Peyer's patch (tissue), 4 donors: ENCODE measurements at regions not wholly inside any gene's neighbourhood (a gene's known extent, or its start where the extent isn't known, plus 50 kb on each side); places are given as distances from the start of the nearest gene placed in this dataset.

Source experiments
- DNase-seq, 3 donors: peaks; one replicate each; pipeline ENCODE4 v3.0.0-alpha.2; 2017 to 2019
- H3K27ac ChIP-seq, 4 donors: fragments of 200-600 bp; sonication (generic); one replicate each; pipeline ENCODE4 v1.5.1; 2016 to 2019
- H3K27me3 ChIP-seq, 2 donors: fragments of 200-600 bp; sonication (generic); one replicate each; pipeline ENCODE4 v1.5.1; 2019
- H3K36me3 ChIP-seq, 3 donors: fragments of 200-600 bp; sonication (generic); one replicate each; pipeline ENCODE4 v1.5.1; 2016 to 2019
- H3K4me1 ChIP-seq, 4 donors: fragments of 200-600 bp; sonication (generic); one replicate each; pipeline ENCODE4 v1.5.1; 2016 to 2019
- H3K4me3 ChIP-seq, 4 donors: fragments of 200-600 bp; sonication (generic); 1 replicate in 3 of 4; 2 replicates in 1 of 4; pipeline ENCODE4 v1.5.1; 2016 to 2019; ENCODE audit warnings: mild to moderate bottlenecking in 1 of 4
- H3K9me3 ChIP-seq, 4 donors: fragments of 200-600 bp; sonication (generic); one replicate each; pipeline ENCODE4 v1.5.1; 2016 to 2019; ENCODE audit warnings: mild to moderate bottlenecking in 1 of 4
- CTCF ChIP-seq, 6 experiments: fragments of 450-650 bp in 4 of 6; fragments of 200-600 bp in 2 of 6; sonication (generic) in 1 of 6; IDR thresholded peaks; one replicate each; pipeline ENCODE4 v1.5.1; 2017 to 2019; ENCODE audit warnings: antibody characterized with exemption in 6 of 6, mild to moderate bottlenecking in 3 of 6, moderate library complexity in 1 of 6
- POLR2A ChIP-seq, 2 donors: fragments of 450-650 bp; IDR thresholded peaks; one replicate each; pipeline ENCODE4 v1.5.1; 2017; ENCODE audit warnings: antibody characterized with exemption in 2 of 2, mild to moderate bottlenecking in 2 of 2, moderate library complexity in 2 of 2

DNA sequence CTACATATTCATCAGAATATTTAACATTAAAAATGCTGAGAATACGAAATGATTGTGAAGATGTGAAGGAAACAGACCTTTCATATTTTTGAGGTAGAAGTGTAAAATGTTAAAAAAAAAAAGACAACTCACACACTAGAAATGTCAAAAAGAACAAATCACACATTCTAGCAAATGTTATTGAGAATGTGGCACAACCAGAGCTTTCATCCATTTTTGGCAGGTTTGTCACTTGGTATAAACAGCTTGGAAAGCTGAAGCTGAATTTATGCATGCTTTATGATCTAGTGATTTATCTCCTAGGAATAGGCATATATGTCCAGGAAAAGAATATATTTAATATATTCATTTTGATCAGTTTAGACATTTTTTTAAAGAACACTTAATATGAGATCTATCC, 784.9 kb upstream of the GHITM start:
- H3K27ac ChIP-seq: no peak overlapping the region
- H3K27me3 ChIP-seq: no peaks in the 10 kb centered on the region
- no peaks in the 10 kb centered on the region for H3K36me3 ChIP-seq
- peaks cover 0 to 5% (median 0%) of the 10 kb centered on the region in 4 donors for H3K9me3 ChIP-seq
- no peak overlapping the region for H3K4me3 ChIP-seq
- TF ChIP-seq CTCF (IDR thresholded peaks at IDR 0.05): no peak
- no peaks in the 10 kb centered on the region for H3K4me1 ChIP-seq
- DNase-seq: no peak

DNA sequence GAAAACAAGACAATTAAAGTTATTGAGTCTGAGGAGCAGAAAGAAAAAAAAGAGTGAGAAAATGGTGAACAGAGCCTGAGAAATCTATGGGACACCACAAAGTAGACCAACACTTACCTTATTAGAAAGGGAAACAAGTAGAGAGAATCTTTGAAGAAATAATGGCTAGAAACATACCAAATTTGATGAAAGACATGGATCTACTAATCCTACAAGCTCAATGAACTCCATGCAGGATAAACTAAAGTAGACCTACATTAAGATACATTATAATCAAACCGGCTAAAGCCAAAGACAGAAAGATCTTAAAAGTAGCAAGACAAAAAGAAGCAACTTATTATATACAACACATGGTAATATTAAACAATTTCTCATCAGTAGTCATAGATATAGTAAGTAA, 782.3 kb upstream of the GHITM start:
- Histone ChIP-seq H3K27ac (no peak overlapping the region), H3K4me3 (no peak overlapping the region)

GRCh38 chr10:83357627-83358026, 781.7 kb upstream of the GHITM start:
- Histone ChIP-seq H3K27ac (no peak overlapping the region), H3K4me1 (no peaks in the 10 kb centered on the region), H3K4me3 (no peak overlapping the region), H3K9me3 (peaks cover 0 to 5% (median 0%) of the 10 kb centered on the region in 4 donors), H3K27me3 (no peaks in the 10 kb centered on the region), H3K36me3 (no peaks in the 10 kb centered on the region)
- TF ChIP-seq CTCF (IDR thresholded peaks at IDR 0.05): no peak
- TF ChIP-seq POLR2A (IDR thresholded peaks at IDR 0.05): no peak
- no peak for DNase-seq

More for the DNA sequence above, 782.3 kb upstream of the GHITM start:
- Histone ChIP-seq H3K9me3 (peaks cover 0 to 5% (median 0%) of the 10 kb centered on the region in 4 donors), H3K27me3 (no peaks in the 10 kb centered on the region), H3K4me1 (no peaks in the 10 kb centered on the region), H3K36me3 (no peaks in the 10 kb centered on the region)
- no peak for TF ChIP-seq POLR2A (IDR thresholded peaks at IDR 0.05)
- DNase-seq: no peak

DNA sequence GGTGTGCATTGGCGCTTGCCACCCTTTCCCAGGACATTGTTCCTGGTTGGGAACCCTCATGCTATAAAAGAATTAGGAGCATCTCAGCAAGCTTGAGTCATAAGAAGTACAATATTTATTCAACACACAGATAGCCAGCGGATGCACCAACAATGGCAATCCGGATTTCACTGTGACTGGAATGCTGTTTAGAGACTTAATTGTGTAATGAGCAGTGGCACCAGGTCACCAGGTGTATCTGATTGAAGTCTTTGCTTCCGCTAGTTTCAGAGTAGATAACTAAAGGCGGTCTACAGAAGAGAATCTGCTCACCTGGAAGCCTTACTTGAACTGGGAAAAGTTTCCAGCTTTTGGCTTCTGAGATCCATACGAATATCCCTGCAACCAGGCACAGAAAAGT, 772.3 kb upstream of the GHITM start:
- DNase-seq: no peak
- Histone ChIP-seq H3K9me3 (no peaks in the 10 kb centered on the region), H3K27ac (no peak overlapping the region), H3K36me3 (no peaks in the 10 kb centered on the region), H3K4me1 (no peaks in the 10 kb centered on the region), H3K27me3 (no peaks in the 10 kb centered on the region), H3K4me3 (no peak overlapping the region)
- TF ChIP-seq CTCF (IDR thresholded peaks at IDR 0.05) (no peak), POLR2A (IDR thresholded peaks at IDR 0.05) (no peak)

GRCh38 chr10:83371696-83372490, 767.4 kb upstream of the GHITM start:
- Histone ChIP-seq H3K4me1 (no peaks in the 10 kb centered on the region), H3K27me3 (no peaks in the 10 kb centered on the region), H3K9me3 (no peaks in the 10 kb centered on the region), H3K27ac (no peak overlapping the region), H3K4me3 (no peak overlapping the region), H3K36me3 (no peaks in the 10 kb centered on the region)
- no peak for TF ChIP-seq POLR2A (IDR thresholded peaks at IDR 0.05)
- no peak for TF ChIP-seq CTCF (IDR thresholded peaks at IDR 0.05)
- no peak for DNase-seq

- Histone ChIP-seq H3K36me3 (no peaks in the 10 kb centered on the region), H3K9me3 (no peaks in the 10 kb centered on the region), H3K27me3 (no peaks in the 10 kb centered on the region), H3K4me1 (no peaks in the 10 kb centered on the region), H3K27ac (no peak overlapping the region), H3K4me3 (no peak overlapping the region)
- no peak for TF ChIP-seq CTCF (IDR thresholded peaks at IDR 0.05)
- TF ChIP-seq POLR2A (IDR thresholded peaks at IDR 0.05): no peak
- DNase-seq: no peak
Observed at GRCh38 chr10:83372646-83373045, 766.7 kb upstream of the GHITM start.
